Right ventricle myocardium inferior (tissue), 1 donor: ENCODE measurements at regions not wholly inside any gene's neighbourhood (a gene's known extent, or its start where the extent isn't known, plus 50 kb on each side); places are given as distances from the start of the nearest gene placed in this dataset.

Source experiments
- ATAC-seq: fragments of 200-7000 bp; cut with Tn5 transposase; one replicate; pipeline ENCODE4 v1.9.1; 2020; ENCODE audit warnings: mild to moderate bottlenecking, moderate library complexity
- DNase-seq: peaks from one replicate; pipeline ENCODE4 v3.0.0; 2021; ENCODE audit errors: missing footprints
- intact Hi-C: fragments of 100-400 bp; cut with DNase I; formaldehyde crosslinking; loops from one replicate; pipeline ENCODE4 v1.11.0; 2022
- donor health status: DM: no; HTN: yes; CAD: no; lungs with severe emphysema.

DNA sequence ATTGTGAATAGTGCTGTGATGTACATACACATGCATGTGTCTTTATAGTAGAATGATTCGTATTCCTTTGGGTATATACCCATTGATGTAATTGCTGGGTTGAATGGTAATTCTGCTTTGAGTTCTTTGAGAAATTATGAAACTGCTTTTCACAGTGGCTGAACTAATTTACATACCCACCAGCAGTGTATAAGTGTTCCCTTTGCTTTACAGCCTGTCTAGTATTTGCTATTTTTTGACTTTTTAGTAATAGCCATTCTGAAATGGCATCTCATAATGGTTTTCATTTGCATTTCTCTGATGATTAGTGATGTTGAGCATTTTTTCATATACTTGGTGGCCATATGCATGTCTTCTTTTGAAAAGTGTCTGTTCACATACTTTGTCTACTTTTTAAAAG lies 54.5 kb upstream of the FAM78B start:
- intact Hi-C loops: no loop called here
- ATAC-seq: no peak
- DNase-seq: no peak

DNA sequence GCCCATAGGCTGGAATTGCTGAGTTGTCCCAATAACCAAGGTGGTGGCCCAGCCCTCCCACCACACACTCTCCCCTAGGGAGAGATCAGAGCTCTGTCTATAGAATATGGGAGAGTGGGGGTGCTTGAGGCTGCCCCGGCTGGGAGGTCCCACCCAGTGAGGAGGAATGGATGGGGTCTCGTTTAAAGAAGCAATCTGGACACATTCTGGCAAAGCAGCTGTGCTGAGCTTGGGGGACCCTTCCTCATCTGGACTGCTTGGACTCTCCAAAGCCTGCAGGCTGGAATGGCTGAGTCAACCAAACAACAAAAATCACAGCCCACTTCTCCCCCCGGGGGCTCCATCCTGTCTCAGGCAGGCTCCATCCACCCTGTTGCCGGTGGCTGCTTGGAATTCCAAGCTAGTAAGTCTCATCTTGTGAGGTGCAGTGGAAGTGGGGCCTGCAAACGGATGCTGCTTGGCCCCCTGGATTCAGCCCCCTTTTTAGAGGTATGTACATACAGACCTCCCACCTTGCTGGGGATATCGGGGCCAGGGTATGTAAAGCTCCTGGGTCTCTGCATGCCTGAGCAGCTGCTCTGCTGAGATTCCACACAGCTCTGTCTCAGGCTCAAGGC lies 67.1 kb upstream of the FAM78B start:
- ATAC-seq: no peak
- intact Hi-C loops: no loop called here
- DNase-seq: no peak

DNA sequence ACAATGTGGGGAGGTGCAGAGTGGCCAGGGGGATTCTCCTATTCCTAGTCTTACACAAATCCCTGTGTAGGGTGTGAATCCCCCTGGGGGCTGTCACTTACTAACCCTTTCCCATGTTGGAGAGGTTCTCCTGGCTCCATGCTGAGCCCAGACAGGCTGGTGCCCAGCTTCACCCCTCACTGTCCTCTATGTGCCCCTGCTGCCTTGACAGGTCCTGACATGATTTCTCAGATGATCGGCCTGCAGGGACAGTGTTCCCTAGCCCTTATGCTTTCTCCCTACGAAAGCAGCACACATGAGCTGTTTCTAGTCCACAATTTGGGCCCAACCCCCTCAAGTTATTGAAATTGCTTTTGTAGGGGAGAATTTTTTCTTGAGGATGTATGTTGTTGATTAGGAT lies 68.9 kb upstream of the FAM78B start:
- intact Hi-C loops: no loop called here
- ATAC-seq: no peak
- DNase-seq: no peak

DNA sequence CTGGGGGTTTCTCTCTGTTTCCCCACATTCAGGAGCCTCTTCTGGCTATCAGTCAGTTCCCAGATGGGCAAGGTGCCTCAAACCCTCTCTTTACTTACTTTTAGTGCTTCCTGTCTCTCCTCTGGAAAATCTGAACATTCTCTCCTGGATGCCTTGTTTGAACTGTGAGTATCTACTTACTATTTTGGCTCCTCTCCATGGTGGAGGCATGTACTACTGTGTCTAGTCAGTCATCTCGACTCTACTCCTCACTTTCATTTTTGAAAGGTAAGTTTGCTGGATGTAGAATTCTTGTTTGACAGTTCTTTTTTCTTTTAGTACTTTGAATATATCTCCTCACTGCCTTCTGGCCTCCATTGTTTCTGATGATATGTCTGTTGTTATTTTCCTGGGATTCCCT lies 70.9 kb upstream of the FAM78B start:
- ATAC-seq: no peak
- DNase-seq: no peak
- intact Hi-C loops: no loop called here

DNA sequence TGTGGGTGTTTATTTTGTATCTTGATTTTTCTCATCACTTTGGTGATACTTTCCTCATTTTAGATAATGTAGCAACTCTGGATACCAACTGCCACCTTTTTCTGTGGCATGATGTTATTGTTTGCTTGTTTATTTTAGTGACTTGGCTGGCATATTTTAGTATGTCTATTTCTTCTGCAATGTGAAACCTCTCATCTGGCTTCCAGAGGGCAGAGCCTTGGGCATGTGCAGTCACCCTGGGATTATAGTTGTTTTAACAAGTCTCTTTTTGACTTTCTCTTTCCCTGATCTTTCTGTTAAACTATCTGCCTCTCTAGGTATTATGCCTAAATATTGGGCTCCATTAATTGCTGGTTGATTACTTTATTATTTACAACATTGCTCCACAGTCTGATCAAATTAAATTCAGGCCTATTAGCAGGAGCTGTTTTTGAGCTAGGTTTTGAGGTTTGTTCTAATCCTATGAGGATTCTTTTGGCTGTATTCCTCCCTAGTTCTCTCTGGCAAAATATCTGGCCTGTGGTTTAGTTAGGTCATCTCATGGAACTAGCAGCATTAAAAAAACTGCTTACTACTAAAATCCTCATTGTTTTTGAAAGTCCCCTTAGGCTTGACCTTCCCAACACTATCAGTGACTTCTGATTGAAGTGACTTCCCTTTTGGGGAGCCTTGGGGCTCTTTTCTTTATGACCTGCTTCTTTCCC lies 86.4 kb upstream of the FAM78B start:
- ATAC-seq: peak; percentile 37
- intact Hi-C loops: no loop called here
- no peak for DNase-seq

DNA sequence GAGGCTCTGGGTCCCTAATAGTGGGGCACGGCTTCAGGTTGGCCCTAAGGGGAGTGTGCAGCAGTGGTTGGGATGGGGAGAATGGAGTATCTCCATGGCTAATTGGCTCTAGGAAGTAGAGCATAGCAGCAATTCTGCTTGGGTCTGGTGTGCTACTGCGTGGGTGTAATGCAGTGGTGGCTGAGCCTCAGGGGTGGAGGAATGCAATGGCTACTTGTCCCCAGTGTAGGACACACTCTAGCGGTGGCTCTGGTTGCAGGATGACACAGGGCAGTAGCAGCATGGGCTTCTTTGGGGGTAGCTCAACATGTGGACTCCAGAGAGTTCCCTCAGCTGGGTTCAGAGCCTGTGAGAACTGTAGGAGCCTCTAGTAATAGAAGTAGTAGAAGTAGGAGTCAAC lies 91.2 kb upstream of the FAM78B start:
- no peak for DNase-seq
- ATAC-seq: no peak
- intact Hi-C loops: no loop called here

DNA sequence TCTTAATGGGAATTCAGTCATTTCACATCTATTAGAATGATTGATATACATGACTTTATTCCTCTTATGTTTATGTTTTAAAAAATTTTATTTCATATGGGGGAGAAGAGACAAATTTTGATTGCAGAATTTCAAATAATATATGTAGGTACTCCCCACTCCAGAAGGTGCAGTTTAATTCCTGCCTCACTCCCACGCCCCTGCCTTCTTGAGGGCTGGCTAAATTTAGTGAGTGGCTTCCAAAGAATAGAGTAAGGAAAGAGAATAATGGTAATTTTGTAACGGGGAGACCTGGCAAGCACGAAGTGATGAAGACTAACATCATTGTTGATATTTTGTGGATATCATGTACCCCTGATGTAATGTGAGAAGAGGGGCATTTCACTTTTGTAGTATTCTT lies 94.7 kb upstream of the FAM78B start:
- no peak for ATAC-seq
- no peak for DNase-seq
- intact Hi-C loops: no loop called here

DNA sequence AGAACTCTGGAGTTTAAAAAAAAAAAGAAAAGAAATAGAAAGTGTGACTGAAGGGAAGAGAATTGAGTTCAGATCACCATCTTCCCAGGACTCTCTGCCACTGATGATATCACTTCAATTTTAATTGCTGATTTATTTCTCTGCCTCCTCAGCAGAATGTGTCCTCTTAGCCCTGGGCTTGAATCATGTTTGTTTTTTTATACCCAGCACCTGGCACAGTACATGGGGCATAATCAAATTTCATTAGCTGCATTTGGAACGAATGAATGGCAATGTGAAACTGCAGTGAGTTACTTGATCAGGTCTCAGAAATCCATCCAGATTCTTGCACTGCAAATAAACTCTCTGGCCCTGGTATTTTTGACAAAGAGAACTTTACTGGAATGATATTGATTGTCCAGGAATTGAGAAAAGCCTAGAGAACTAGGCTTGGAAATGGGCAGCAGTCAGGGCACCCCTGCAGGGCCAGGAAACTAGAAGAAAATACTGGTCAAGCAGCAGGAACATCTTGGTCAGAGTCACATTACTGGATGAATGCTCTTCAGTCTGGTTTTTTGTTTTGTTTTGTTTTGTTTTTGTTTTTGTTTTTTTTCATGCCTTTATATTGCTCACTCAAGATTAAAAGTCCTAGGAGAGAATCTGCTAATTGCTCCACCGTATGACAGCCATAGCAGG lies 103.8 kb upstream of the FAM78B start:
- DNase-seq (no peak), ATAC-seq (no peak)
- intact Hi-C loops: no loop called here

DNA sequence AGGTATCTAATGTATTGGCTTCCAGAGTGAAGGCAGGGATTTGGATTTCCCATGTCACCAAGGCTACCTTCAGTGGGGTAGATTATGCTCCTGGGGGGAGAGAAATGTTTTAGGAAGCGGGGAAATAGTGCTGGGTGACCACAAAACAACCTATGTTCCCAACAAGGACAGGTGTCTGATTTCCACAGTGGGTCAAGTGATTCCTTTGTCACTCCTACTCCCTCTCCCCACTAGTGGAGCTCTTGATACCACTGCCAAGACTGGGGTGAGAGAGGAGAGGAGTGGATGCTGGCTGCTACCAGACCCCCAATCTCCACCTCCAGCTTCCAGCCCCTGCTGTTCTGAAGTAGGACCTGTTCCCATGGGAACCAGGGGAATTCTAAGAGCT lies 104.3 kb upstream of the FAM78B start:
- ATAC-seq (no peak), DNase-seq (no peak)
- intact Hi-C loops: no loop called here

DNA sequence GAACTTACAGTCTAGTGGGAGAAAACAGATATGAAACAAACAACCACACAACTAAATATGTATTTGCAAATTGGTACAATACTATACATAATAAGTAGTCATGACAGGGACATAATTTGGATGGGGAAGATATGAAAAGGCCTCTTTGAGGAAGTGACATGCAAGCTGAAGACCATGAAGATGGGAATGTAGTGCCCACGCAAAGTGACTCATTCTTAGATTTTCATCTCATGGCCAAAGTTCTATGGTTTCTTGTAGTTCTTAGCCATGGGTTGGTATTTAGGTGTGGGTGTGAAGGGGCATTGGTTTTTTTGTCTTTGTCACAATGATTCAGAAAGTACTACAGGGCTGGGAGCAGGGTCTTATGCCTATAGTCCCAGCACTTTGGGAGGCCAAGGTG lies 105.4 kb upstream of the FAM78B start:
- intact Hi-C loops: no loop called here
- no peak for ATAC-seq
- DNase-seq: no peak

DNA sequence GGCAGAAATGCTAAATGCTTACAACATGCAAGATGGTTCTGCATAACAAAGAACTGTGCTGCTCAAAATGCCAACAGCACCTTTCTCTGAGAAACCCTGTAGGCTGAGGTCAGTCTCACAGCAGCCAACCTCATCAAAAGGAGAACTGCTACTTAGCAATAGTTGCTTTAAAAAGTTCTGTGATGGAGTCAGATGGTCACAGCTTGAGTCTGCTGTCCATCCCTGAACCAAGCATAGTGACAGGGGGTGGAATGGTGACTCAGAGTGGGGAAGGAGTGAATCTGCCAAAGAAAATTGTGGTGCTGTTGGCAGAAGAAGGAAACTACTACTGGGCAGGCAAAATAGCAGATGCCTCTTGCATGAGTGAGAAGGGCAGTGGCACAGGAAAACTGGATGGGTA lies 106.0 kb upstream of the FAM78B start:
- DNase-seq (no peak), ATAC-seq (no peak)
- intact Hi-C loops: no loop called here

DNA sequence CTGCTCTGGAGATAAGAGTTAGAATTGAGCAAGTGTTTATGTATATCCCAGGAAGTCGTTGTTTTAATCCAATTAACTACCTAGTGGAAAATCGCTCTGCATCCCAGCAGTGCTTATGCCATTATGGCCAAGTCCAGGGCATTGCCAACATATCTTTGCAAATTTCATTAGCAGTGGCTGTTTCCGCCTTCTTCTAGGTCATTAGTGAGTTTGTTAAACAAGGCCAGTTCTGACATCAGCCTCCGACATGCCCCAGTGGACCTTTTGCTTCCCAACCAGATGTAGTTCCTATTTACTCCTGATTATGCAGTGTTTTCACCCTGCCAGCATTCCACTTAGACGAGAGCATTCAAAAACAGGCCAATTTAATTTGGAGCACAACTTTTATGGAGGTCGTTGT lies 106.8 kb upstream of the FAM78B start:
- intact Hi-C loops: no loop called here
- no peak for DNase-seq
- ATAC-seq: peak; percentile 46

DNA sequence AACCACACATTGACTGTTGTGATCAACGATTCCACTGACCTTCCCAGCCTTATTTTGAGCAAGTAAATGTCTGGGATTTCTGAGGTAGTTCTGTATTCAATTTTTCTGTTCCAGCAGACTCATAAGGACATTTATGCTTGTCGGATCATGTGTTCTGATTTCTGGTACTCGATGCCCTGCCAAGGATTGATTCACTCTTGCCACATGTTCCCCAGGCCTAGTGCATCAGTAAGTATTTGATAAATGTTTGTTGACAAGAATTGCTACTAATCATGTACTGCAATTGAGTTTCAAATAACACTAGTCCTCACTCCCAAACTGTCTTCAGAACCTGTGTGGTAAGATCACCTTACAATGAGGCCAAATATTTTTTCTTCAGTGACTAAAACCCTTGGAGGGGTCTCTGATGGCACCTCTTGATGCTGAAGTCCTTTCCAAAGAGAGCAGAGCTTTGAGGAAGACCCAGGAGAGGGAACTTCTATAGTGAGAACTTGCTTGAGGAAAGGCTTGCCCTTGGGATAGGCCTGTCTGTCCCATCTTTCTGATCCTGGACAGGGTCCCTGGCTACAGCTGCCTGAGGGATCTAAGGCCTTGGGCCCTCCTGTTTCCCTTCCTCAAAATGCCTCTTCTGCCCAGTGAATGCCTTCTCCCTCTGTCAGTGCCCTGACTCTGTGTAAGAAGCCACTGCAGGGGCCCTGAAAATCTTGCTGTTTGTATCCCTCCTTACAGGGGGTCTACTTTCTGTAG lies 115.8 kb upstream of the FAM78B start:
- DNase-seq (no peak), ATAC-seq (peak; percentile 54)
- intact Hi-C loops: no loop called here

DNA sequence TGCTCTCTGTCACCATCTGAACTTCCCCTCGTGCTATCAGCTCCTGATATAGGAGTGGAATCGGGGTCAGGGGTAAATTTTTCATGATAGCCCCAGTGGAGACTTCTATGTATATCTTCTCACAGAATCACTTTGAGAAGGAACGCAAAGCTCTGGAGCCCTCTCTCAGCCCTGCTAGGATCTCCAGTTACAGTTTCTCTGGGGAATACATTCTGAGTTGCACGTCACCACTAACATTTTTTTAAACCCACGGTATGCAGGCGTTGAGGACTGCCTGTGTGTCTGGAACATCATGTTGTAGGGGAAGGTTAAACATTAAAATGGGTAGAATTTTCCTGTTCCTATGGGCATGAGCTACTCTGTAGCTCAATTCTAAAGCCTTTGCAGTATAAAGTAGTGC lies 116.4 kb upstream of the FAM78B start:
- intact Hi-C loops: no loop called here
- ATAC-seq (peak; percentile 64), DNase-seq (no peak)

DNA sequence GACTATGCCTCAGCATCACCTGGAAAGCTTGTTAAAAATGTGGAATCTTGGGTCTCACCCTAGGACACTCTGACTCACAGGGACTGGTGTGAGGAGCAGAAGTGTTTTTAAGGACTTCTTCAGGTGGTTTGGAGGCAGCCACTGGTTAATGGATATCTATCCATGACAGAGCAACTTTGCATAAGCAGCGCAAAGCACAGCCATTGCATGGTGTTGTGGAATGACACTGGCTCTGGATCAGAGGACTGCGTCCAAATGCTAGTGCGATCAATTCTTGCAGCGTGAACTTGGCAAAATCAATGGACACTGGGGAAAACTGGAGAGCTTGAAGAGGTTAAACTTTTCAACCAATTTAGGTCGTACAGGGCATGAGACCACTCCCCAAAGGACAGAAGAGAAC lies 116.8 kb upstream of the FAM78B start:
- DNase-seq (no peak), ATAC-seq (peak; percentile 7)
- intact Hi-C loops: no loop called here

DNA sequence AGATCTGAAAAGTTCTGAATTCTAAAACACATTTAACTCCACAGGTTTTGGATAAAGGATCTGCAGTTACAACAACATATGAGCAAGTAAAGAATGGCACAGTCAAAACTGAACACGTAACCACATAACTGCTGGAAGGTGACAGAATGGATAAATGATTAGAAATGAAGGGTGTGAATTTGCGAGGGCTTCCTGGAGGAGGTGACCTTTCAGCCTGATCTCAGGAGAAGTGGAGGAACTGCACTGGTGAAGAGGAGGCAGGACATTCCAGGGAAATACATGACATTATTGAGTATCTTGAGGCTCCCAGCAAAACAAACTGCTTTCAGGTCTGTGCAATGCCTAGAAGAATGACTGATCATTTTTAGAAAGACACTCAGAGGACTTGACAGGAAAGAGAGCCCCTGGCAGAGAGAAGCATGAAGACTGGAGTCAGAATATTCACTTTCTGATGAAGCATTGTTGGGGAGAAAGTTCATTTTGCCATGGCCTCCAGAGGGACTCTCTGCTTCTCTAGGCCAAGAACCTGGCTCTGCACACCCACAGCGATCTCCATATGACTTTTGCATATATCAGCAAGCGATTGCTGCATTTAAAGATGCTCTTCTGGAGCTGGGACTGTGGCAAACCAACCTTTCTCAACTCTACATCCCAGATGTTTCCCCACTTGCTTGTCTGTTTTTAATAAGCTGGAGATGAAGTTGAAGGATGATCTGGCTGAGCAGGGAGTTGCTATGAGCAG lies 122.7 kb upstream of the FAM78B start:
- no peak for DNase-seq
- intact Hi-C loops: no loop called here
- no peak for ATAC-seq

DNA sequence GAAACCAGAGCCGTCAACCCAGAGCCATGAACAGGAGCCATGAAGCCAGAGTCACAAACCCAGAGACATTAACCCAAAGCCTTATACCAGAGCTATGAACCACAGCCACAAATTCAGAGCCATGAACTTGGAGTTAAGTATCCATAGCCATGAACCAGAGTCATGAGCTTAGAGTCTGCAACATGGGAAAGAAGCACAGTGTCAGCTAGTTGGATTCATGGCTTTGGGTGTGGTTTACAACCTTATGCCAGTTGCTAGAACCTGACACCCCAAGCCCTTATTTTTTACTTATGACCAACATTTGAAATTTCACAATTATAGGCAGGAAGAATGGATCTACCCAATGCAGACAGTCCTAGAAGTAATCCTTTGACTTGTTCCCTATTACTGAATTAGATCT lies 128.9 kb upstream of the FAM78B start:
- intact Hi-C loops: no loop called here
- ATAC-seq: no peak

DNA sequence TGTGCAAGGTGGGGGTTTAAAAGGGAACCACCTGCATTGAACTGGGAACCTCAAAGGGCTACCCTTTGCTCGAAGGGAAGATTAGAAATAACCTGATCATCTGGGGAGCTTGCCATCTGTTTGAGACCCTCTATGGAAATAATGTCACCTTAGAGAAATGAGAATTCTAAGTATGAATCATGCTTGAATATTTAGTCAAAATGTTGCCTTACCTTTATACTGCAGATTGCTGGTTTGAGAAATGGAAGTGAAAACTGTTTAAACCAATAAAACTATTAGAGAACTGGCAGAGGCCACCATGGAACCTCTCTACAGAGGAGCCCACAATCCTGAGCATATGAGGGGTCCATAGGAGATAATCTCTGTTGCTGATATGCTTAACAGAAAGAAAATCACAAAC lies 131.2 kb upstream of the FAM78B start:
- DNase-seq: no peak
- no peak for ATAC-seq
- intact Hi-C loops: no loop called here

More for the DNA sequence above, 128.9 kb upstream of the FAM78B start:
- DNase-seq: no peak

DNA sequence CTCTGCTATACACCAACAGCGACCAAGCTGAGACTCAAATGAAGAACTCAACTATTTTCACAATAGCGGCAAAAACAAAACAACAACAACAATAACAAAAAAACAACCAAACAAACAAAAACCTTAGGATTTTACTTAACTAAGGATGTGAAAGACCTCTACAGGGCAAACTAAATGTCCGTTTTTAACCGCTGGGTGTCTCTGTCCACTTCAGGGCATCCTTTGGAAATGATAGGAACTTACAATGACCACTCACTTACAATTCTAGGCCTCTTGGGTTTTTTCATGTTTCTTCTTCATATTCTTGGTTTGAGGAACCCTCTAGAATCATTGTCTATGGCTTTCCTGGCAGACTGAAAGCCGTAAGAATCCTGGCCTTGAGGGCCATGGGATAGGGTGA lies 134.0 kb upstream of the FAM78B start:
- intact Hi-C loops: loop anchor here (10.0 kb wide), 1 partner anchor 376 kb away; no protein-coding TSS in a partner anchor
- no peak for DNase-seq
- ATAC-seq: no peak
